CD4-positive, alpha-beta T cell treated with Interleukin-6 for 4 hours (primary cell): ENCODE measurements at regions not wholly inside any gene's neighbourhood (a gene's known extent, or its start where the extent isn't known, plus 50 kb on each side); places are given as distances from the start of the nearest gene placed in this dataset.

Experiments used
- DNase-seq: peaks from one replicate; pipeline ENCODE4 v3.0.0-alpha.2; 2020; ENCODE audit warnings: mixed read lengths

DNA sequence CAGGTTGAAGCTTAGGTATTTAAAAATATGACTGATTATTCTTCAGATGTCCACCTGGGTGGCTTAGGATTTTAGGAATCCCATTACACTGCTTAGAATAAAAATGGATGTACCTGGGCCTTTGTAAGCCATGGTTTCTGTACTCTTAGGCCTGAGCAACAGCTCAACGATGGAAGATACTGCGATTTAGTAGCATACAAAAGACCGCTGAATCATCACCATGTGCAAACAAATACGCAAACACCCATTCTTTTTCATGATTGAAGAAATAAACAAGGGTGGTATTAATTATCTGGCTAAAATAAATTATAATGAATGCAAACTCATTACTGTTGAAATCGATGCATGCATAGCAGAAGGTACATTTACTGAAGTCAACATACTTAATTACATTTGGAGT is 188.9 kb downstream of the ZNF330 start:
- DNase-seq, result no peak

DNA sequence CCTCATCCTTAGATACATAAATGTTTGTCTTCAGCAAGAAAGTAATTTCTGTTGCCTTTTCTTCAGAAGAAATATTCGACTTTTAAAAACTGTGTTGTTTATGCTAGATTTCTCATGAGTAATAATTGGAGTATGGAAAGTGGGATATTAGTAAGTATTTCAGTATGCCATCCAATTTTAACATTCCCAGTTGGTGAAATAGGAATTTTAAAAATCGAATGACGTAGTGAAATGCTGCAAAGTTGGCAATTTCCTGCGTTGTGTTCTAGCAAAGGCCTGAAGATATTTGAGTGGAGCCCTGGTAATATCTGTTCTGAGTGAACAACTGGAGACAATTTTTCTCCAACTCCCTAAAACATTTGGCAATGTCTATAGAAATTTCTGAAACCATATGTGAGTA is 190.1 kb downstream of the ZNF330 start:
- no peak for DNase-seq

DNA sequence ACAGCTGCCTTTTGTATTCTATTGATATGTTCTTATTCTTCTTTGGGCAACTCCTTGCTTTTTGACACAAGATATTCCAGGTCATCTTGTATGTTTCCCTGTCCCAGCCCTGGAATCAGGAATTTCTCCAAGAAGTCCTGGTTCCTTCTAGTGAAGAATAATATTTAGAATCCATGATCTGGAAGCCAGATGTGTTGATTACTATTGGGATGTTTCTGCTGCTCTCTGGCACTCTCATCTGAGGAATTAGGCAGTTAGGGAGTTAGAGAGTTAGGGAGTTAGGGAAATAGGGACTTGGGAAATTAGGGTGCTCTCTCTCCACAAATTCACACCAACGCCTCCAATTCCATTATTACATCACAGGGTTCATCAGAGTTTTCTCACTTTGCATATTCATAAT is 191.2 kb downstream of the ZNF330 start:
- DNase-seq, result no peak

DNA sequence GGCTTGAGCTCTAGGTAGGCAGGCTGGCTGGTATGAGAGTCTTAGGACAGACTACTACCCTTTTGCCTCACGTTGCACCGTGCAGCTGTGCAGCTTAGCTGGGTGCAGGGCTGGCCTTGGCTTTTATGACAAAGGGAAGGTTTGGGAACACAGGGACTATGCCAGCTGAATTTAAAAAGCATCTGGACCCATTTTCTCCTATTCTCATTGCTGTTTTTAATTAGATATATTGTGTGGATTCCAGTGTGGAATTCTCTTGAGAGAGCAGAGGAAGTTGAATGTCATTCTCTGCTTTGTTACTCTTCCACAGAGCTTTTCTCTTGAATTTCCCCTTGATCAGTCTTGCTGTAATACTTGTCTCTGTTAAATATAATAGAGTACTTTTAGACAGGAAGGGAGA is 192.7 kb downstream of the ZNF330 start:
- DNase-seq, result no peak

DNA sequence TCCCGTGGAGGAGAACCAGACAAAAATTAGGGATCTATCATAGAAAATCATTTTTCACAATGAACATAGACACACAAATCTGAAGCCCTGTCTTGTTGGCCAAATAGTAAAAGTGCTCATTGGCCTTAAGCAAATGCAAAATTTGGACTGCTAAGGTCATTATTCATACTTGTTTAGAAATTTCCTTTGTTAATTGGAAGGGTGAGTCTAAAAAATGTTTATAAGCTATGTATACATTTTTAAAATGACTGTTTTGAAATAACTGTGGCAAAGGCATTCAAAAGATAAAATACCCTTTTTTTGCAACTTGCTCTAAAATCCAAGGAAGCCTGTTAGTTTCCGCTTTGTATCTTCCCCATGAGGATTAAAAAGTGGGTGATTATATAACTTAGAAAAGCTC is 195.0 kb downstream of the ZNF330 start:
- no peak for DNase-seq

DNA sequence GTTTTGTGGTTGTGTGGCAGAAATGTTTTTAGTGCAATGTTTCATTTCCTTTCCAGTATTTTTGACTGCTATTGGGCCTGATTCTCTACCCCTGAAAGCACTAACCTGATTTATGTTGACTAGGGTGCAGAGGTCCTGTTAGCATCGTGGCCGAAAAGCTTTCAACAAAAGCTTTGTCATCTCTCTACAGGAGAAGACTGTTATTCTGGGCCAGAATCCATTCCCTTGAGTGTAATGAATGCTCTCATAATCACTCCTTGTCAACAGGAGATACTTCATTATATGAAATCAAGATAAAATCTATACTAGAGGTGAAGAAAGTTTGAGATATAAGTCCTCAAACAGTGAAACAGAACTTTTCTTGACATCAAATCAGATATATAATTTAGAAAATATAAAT is 195.5 kb downstream of the ZNF330 start:
- DNase-seq, result no peak

DNA sequence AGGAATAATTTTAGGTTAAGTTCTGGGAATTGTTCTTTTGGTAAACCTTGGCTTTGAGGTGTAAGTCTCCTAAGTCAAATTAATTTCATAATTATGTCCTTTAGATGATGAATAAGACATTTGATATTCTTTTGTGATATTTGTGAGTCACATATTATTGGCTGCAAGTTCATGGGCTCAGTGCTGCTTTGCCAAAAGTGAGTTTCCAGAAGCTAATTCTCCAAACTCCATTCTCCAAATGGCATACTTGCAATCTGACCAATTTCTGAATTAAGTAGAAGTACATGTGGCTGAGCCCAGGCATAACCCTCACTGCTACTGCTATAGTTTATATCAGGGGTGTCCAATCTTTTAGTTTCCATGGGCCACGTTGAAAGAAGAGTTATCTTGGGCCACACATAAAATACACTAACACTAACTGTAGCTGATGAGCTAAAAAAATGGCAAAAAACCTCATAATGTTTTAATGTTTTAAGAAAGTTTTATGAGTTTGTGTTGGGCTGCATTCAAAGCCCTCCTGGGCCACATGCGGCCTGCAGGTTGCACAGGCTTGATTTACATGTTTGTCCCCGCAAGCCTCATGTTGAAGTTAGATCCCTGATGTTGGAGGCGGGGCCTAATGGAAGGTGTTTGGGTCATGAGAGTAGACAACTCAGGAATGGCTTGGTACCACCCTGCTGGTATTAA is 196.1 kb downstream of the ZNF330 start:
- no peak for DNase-seq

DNA sequence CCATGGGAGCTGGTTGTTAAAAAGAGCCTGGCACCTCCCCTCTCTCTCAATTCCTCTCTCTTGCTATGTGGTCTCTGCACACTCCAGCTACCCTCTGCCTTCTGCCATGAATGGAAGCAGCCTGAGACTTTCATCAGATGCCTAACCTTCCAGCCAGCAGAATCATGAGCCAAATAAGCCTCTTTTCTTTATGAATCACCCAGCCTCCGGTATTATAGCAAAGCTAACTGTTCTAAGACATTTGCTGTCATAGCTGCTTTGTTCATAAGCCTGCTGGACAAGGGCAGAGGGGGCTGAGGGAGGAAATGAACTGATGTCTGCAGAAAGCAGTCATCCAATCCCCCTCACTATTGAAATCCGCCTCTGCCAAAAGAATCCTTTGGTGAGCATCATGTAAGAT is 196.7 kb downstream of the ZNF330 start:
- no peak for DNase-seq

DNA sequence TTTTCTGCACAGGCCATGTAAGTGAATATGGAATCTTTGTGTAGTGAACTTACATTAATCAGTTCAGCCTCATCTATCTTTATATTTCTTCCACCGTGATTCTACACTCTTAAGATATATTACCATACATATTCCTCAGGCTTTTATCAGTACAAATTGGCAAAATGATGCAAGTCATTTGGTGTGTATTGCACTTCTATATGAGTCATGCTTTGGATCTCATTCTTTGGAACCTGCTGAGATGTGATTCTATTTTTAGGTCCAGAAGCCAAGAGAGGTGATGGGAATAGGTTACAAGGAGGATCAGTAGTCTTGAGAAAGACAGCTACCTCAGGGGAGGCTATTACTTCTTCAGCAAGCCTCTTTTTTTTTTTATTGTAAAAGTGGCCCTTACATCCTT is 204.4 kb downstream of the ZNF330 start:
- DNase-seq, result no peak

DNA sequence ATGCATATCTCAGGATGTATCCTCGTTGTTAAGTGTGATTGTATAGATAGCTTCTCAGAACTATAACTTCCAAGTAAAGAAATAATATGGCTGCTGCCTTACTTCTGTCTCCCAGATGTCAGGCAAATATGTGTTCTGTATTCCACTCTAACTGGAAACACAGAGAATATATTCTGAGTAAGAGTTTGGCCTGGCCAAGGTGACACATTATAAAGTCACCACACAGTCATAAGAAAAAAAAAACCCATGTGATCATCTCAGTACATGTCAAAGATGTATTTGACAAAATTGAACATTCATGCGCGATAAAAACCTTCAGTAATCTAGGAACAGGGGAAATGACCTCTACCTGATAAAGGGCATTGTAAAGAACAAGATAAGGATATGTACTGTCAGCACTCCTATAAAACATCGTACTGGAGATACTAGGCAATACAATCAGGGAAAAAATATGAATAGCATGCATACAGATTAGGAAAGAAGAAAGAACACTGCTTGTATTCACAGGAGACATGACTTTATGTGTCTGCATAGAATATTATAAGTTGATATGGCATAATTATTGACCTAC is 207.1 kb downstream of the ZNF330 start:
- no peak for DNase-seq

DNA sequence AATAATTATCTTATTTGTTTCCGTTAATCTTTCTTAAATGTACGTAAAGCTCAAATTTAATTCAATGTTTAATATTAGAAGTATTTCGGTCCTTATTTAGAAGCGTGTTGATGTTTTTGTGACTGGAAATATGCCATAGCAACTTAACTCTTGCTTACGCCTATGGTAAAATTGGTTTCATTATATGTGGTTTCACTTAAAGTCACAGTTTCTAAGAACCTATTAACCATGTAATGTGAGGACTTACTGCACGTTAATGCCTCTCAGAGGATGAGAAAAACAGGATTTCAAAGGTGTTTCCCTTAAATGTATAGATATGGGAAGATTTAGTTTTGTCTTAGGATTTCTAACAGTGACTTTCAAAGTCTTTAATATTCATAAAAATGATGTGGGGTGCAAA is 206.4 kb upstream of the IL15 start:
- DNase-seq, result no peak

DNA sequence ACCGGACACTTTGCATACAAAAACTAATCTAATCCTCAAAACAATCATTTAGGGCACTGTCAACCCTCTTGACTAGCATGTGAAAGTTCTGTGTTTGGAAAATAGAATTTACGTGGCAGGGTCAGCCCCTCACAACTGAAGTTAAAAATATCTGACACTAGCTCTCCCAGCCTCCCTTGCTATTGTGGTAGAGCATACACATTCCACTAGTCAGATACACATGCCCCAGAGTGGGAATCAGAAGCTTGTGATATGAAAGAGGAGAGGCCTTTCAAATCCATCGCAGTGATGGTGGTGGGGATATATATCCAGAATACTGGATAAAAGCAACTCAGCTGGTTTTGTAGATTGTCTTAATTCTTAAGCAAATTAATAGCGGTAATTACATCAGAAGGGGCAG is 205.7 kb upstream of the IL15 start:
- no peak for DNase-seq

DNA sequence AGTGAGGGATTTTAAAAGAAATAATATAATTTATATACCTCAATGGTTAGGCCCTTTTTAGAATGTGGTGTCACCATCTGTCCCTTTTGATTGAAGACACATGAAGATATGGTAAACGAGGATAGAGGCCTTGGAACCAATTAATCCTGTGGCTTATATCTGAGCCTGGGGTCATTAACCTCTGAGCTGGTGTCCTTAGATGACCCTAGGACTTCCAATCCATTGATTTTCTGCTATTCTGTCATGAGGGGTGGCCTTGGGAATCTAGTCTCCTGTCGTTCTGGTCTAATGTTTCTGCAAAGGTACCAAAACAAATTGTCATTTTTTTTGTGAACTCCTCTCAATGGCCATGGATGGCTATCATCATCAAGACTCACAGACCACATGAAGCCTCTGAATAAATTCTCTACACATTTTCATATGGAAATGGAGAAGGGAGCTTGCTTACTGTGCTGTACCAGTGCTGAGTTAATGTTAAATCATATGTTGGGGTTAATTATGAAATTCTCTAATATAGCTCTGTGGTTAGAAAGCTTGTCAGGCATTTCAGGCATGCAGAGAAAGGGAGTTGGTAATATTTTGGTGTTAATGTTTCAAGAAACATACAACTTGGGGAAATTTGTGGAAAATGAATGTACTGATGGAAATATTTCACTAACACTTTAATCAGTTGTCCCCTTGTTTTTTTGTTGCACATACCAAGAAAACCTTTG is 204.2 kb upstream of the IL15 start:
- no peak for DNase-seq

DNA sequence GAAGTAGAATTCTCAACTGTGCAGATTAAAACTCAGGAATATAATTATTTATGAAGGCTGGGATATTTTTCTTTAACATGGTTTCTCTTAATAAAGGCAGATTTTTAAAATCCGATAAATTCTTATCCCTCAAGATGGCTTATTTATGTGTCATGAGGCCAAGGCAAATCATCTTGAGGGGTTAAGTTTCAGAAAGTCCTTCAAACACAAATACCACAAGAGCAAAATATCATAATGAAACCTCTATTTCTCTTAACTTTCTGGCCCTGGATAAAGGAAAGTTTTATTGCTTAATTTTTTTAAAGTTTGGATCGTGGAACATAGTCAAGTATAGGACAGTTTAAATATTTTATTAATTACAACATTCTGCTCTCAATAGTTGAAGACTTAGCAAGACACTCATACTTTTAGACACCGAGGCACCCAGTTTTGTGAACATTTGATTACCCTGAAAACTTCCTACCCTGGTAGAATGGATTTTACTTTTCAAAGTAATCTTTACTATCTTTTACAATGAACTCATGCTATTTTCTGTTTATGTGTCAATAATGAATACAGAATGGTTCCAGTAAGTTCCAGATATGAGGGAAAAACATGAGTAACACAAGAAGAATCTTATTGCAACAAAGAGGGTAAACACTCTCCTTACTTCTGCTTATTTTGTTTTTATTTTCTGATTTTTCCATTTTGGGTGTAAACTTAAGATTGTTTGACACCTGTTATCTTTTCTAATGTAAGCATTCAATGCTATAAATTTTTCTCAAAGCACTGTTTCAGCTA is 200.7 kb upstream of the IL15 start:
- DNase-seq, result no peak

DNA sequence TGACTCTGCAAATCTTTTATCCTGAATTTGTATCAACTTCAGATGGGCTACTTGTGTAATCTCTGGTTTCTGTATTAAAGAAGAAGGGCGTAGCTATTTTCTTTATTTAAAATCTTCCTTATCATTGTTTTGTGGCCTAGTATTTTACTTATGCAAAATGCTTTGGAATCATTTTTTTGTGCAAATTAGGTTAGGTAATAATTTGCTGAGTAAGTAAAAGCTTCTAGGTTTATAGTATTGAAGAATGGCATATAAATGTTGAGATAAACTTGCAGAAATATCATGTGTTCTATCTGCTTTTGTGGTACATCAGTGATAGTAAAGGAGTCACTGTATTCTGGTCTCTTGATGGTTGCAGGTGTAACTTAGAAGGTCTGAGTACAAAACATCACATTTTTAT is 197.2 kb upstream of the IL15 start:
- no peak for DNase-seq

DNA sequence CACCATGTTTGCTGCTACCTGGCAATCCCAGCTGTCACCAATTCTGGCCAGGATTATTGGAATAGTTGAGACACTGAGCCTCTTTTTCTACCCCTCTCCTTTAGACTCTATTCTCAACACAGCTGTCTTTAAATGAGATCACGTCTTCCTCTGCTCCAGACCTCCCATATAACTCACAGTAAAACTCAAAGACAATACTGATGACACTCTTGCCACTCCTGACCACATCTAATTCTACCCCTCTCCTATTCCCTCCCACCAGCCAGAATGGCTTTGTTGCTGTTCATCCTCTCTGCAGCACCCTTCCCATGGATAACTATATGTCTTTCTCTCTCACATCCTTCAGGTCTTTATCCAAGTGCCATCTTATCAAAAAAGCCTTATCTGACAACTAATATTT is 188.6 kb upstream of the IL15 start:
- no peak for DNase-seq

DNA sequence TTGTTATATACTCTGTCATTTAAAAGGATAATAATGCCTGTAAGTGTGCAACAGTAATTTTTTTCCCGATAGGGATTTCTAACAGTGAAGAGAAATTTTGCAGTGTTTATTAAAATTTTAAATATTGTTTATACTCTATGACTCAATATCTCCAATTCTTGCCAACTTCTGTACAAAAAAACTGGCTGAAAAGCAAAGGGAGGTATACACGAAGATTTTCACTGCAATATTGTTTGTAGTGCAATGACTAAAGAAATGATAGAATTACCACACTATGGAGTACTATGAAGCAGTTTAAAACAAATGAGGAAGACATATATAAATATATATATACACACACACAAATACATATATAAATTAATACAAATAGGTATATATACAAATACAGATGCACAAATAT is 187.9 kb upstream of the IL15 start:
- DNase-seq, result no peak

DNA sequence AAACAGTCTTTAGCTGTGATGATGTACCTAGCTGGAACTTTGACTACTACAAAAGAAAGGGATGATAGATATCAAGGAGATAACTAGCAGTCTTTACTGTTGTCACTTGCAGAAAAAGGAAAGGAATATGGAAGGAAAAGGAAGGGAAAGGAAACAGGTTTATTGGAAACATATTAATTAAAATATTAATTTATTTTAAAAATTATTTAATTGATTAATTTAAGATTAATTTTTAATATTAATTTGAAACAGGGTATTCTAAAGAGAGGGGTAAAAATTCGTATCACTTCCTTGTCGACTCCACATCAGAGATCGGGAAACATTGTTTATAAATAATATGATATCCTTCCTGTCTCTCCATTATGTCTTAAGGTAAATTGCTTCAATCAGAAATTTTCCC is 186.5 kb upstream of the IL15 start:
- no peak for DNase-seq

DNA sequence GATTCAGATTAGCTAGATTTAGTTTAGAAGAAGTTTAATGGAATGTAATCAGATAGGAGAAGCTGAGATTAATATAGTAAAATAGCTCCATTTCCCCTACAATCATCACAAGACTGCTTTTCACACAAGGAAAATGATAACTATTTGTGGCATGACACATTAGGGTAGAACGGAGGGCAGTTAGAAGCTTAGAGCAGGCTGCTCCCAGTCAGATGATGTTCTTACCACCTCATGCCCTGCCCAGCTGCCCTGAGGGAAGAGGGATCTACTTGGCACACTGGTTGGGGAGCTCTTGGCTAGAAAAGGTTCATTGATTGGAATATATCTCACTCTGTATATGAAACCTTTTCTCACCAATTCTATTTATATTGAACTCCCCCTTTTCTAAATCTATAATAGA is 180.7 kb upstream of the IL15 start:
- DNase-seq, result no peak

DNA sequence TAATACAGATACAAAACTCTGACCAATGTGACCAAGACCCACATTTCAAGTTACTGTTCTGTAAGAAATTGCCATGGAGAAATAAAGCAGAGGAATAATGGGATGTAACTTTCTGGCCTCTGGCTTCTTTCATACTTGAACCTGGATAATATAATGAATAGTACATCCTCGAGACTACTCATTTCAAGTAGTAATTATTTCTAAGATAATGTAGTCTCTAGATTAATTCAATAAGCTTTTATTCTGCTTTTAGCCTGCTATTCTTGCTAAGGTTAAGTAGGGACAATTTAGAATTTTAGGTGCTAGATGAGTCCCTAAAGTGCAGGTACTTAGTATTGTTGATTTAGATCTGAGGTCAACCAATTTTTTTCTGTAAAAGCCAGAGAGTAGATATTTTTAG is 178.7 kb upstream of the IL15 start:
- no peak for DNase-seq

DNA sequence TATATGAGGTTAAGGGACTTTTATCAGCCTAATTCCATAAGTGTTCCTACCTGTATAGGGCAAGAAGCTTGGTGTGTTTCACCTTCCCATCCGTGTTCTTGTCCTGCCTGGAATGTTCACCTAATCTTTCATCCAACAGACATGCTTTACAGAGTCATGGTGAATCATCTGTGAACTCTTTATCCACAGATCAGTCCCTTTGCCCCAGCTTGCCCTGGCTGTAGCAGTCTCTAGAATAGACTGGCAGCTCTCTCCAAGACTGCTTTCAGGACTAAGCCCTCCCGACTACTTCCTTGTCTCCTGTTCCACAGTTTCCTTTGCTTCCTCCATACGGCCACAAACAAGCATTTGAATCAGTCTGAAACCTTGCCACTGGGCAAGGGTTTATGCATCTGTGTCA is 177.9 kb upstream of the IL15 start:
- DNase-seq, result no peak

DNA sequence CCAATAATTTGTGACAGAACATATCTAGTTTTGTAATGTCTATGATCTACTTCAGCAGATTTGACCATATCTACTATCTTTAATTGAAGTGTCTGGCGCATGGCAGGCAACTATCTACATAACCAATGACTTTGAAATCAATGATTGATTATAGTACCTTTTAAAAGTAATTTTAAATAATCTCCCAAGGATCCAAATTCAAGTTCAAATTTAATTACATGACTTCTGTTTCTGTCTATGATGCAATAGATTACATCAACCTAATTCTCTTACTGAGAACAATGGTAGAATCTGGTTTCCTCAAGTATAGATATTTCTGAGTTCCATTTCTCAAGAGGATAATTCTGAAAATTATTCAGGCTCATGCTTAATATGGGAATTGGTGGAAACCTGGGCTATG is 177.4 kb upstream of the IL15 start:
- DNase-seq, result no peak

DNA sequence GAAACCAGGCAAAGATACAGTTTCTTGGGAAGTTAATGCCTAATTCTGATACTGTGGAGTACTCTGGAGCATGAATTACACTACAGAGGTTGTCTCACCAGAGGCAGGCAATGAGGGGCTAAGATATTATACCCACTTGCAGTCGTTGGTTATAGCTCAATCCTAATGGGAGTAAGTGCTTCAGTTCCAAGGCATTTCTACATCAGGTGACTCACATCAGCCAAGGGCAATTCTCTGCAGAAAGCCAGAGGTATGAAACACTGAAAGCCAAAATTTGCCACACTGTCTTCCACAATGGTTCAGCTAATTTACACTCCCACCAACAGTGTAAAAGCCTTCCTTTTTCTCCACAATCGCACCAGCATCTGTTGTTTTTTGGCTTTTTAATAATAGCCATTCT is 174.0 kb upstream of the IL15 start:
- no peak for DNase-seq

DNA sequence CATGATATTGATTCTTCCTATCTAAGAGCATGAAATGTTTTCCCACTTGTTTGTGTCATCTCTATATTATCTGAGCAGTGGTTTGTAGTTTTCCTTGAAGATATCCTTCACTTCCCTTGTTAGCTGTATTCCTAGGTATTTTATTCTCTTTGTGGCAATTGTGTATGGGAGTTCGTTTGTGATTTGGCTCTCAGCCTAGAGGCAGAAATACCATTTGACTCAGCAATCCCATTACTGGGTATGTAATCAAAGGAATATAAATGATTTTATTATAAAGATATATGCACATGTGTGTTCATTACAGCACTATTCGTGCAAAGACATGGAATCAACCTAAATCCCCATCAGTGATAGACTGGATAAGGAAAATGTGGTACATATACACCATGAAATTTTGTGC is 172.7 kb upstream of the IL15 start:
- no peak for DNase-seq
